HEK293T (cell line): ENCODE measurements at regions not wholly inside any gene's neighbourhood (a gene's known extent, or its start where the extent isn't known, plus 50 kb on each side); places are given as distances from the start of the nearest gene placed in this dataset.

Source experiments
- ARNT ChIP-seq: fragments of 450-650 bp; IDR thresholded peaks from 2 replicates; pipeline ENCODE4 v1.6.1; 2017; ENCODE audit warnings: mild to moderate bottlenecking
- NFRKB ChIP-seq: fragments of 450-650 bp; IDR thresholded peaks from 2 replicates; pipeline ENCODE4 v1.6.1; 2016; ENCODE audit warnings: mild to moderate bottlenecking, moderate library complexity
- PKNOX1 ChIP-seq: fragments of 450-650 bp; IDR thresholded peaks from 2 replicates; pipeline ENCODE4 v1.6.1; 2016
- SP1 ChIP-seq: fragments of 450-650 bp; IDR thresholded peaks from 2 replicates; pipeline ENCODE4 v1.6.1; 2017
- SUZ12 ChIP-seq: fragments of 450-650 bp; IDR thresholded peaks from 2 replicates; pipeline ENCODE4 v1.6.1; 2016; ENCODE audit warnings: mild to moderate bottlenecking

GRCh38 chr1:60540141-60540540 is 466.6 kb upstream of the C1orf87 start:
- no peak for TF ChIP-seq SUZ12
- no peak for TF ChIP-seq PKNOX1
- no peak for TF ChIP-seq ARNT
- TF ChIP-seq NFRKB: no peak
- TF ChIP-seq SP1: no peak
